BJ (cell line): ENCODE measurements at regions not wholly inside any gene's neighbourhood (a gene's known extent, or its start where the extent isn't known, plus 50 kb on each side); places are given as distances from the start of the nearest gene placed in this dataset.

Experiments used
- CTCF ChIA-PET: fragments of 350-600 bp; formaldehyde crosslinking; extraction: SDS; loops from one replicate; lab custom pipeline; 2021; ENCODE audit warnings: antibody characterized with exemption, inconsistent platforms; lab: Yijun Ruan, JAX
- POLR2A ChIA-PET: fragments of 300-600 bp; sonication (Branson Sonifier 250); formaldehyde crosslinking; extraction: SDS; loops from one replicate; lab custom pipeline; 2021; ENCODE audit warnings: antibody characterized with exemption; lab: Charles Lee
- DNase-seq: peaks from one replicate; pipeline ENCODE4 v3.0.0-alpha.2; 2011; ENCODE audit warnings: low read depth
- H3K27me3 ChIP-seq: 2 replicates; pipeline ENCODE4 v1.6.0; 2011; ENCODE audit warnings: low read length; ENCODE audit not compliant: control insufficient read depth, insufficient read depth
- H3K36me3 ChIP-seq: 2 replicates; pipeline ENCODE4 v1.5.1; 2011; ENCODE audit warnings: low read length; ENCODE audit not compliant: control insufficient read depth, insufficient read depth
- H3K4me3 ChIP-seq: 2 replicates; pipeline ENCODE4 v1.5.1; 2011; ENCODE audit warnings: low read depth, mild to moderate bottlenecking, control low read depth, low read length
- TF ChIP-seq, protein P1 (sequence below): IDR thresholded peaks from 2 replicates; pipeline ENCODE4 v1.5.1; 2011; ENCODE audit warnings: low read depth, mild to moderate bottlenecking, control low read depth, inconsistent platforms, low read length, moderate library complexity; ENCODE audit not compliant: insufficient read depth

GRCh38 chr11:115739878-115740277 lies 235.7 kb upstream of the CADM1 start:
- CTCF ChIA-PET, result no interaction called here
- H3K27me3 ChIP-seq, result no peaks in the 10 kb centered on the region; the same call in none of the 2 replicates
- POLR2A ChIA-PET, result no interaction called here
- TF ChIP-seq, protein P1, sequence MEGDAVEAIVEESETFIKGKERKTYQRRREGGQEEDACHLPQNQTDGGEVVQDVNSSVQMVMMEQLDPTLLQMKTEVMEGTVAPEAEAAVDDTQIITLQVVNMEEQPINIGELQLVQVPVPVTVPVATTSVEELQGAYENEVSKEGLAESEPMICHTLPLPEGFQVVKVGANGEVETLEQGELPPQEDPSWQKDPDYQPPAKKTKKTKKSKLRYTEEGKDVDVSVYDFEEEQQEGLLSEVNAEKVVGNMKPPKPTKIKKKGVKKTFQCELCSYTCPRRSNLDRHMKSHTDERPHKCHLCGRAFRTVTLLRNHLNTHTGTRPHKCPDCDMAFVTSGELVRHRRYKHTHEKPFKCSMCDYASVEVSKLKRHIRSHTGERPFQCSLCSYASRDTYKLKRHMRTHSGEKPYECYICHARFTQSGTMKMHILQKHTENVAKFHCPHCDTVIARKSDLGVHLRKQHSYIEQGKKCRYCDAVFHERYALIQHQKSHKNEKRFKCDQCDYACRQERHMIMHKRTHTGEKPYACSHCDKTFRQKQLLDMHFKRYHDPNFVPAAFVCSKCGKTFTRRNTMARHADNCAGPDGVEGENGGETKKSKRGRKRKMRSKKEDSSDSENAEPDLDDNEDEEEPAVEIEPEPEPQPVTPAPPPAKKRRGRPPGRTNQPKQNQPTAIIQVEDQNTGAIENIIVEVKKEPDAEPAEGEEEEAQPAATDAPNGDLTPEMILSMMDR, result no peak
- no peak overlapping the region for H3K4me3 ChIP-seq
- H3K36me3 ChIP-seq, result no peaks in the 10 kb centered on the region
- DNase-seq, result no peak

- CTCF ChIA-PET, result no interaction called here
- no peaks in the 10 kb centered on the region for H3K36me3 ChIP-seq
- POLR2A ChIA-PET, result no interaction called here
- TF ChIP-seq, protein P1, result no peak
- no peak for DNase-seq
- no peaks in the 10 kb centered on the region; the same call in none of the 2 replicates for H3K27me3 ChIP-seq
- H3K4me3 ChIP-seq, result no peak overlapping the region
These were observed 234.9 kb upstream of the CADM1 start for GRCh38 chr11:115739146-115739545.

DNA sequence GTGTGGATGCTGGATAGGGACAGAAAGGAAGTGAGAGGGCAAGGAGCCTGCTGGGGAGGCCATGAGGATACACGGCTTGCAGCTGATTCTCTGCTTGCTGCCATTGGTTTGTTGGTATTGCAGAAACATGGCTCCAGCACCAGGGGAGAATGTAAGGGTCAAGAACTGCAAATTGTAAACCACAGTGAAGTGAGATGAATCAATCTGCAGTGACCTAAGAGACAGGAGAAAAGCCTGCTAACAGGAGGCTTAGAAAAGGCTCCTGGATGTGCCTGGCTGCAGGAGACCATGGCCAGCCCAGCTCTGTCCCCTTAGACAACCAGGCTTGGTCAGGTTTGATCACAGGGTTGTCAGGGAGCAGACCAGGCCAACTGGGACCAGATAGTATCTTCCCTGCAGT lies 233.7 kb upstream of the CADM1 start:
- Histone ChIP-seq H3K36me3 (no peaks in the 10 kb centered on the region), H3K4me3 (no peak overlapping the region), H3K27me3 (no peaks in the 10 kb centered on the region; the same call in 1 of the 2 replicates)
- no peak for DNase-seq
- POLR2A ChIA-PET, result no interaction called here
- CTCF ChIA-PET, result no interaction called here
- TF ChIP-seq, protein P1, result no peak

DNA sequence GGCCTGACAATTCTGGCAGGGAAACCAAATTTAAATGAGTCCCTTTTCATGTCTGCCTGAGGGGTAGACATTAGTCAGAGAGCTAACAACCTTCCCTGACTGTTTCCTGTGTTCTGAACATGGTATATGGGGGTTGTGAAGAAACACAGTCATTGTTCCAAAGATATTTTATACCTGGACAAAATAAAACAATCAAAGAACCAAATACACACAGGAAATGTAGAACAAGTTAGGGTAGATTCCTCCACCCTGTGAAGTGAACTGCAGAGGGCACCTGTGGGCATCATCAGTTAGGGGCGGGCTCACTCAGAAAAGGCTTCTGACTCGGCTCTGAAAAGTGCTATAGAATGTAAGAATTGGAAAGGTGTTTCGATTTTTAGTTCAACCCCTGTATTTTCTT lies 231.9 kb upstream of the CADM1 start:
- TF ChIP-seq, protein P1, result no peak
- no peak for DNase-seq

DNA sequence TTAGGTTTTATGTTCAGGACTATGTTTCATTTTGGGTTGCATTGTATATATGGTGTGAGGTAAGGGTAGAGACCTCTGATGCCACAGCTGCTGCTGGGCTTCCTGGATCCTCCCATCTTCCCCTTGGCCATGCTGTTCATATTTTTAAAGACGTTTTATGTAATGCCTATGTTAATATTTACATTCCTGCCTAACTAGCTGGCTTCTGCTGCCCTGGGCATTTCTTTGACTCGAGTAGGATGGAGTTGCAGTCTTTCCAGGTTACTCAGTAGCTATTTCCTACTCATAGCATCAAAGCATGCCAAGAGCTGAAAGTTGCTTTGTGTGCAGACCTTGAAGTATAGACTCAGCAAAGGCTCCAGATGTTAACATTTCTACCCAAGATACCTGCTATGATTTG lies 220.5 kb upstream of the CADM1 start:
- CTCF ChIA-PET, result no interaction called here
- no peaks in the 10 kb centered on the region for H3K36me3 ChIP-seq
- H3K4me3 ChIP-seq, result no peak overlapping the region
- TF ChIP-seq, protein P1, result no peak
- POLR2A ChIA-PET, result no interaction called here
- H3K27me3 ChIP-seq, result no peaks in the 10 kb centered on the region
- peak; percentile 19 for DNase-seq

More for the DNA sequence above, 231.9 kb upstream of the CADM1 start:
- POLR2A ChIA-PET, result no interaction called here
- Histone ChIP-seq H3K4me3 (no peak overlapping the region), H3K36me3 (no peaks in the 10 kb centered on the region), H3K27me3 (no peaks in the 10 kb centered on the region)
- CTCF ChIA-PET, result no interaction called here
